HG03139 (cell line): ENCODE measurements at regions not wholly inside any gene's neighbourhood (a gene's known extent, or its start where the extent isn't known, plus 50 kb on each side); places are given as distances from the start of the nearest gene placed in this dataset.
A peak's percentile ranks its signal among the peaks of the same experiment; 100 is the strongest.
"Not testable (repeated sequence)": the region's sequence is repeated elsewhere in the genome, so short reads cannot be mapped to it uniquely, and the experiment has no call there.

ENCODE experiments used
- ATAC-seq: cut with Tn5 transposase; IDR thresholded peaks from one replicate; pipeline ENCODE4 v1.9.1; 2021; ENCODE audit not compliant: unreplicated experiment

GRCh38 chr6:113357041-113357440, 500.1 kb upstream of the MARCKS start:
- ATAC-seq: no peak

GRCh38 chr6:113358063-113358583, 499.0 kb upstream of the MARCKS start:
- no peak for ATAC-seq

DNA sequence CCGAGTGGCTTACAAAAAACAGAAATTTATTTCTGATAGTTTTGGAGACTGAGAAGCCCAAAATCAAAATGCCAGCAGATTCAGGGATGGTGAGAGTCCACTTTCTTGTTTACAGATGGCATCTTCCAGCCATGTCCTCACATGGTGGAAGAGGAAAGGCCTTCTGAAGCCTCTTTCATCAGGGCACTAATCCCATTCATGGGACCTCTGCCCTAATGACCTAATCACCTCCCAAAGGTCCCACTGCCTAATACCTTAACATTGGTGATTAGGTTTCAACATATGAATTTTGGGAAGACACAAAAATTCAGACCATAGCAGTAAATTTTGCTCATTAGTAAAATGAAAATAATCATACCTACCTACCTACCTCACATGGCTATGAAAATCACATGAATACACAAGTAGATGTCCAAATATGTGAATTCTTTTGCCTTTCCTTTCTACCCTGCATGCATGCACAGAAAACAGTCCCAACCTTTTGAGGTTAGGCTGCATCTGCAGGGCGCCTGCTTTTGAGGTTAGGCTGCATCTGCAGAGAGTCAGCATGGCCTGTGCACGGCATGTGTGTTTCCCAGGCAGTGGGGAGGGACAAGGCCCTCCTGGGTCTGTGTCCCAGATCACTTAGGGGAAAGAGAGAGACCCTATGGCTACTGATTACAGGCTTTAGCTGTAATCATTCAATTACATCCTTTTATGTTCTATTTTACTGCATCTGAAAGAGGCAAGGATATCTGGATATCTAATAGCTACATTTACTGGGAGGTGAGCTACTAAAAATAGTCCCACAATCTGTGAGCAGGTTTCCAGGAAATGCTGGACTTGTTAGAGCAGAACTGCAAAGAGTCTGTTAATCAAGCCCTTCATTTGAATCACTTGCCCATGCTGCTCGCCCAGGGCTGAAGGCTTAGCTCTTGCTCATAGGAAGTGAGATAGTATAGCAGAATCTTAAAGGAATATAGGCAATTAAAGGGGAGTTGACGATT, 497.7 kb upstream of the MARCKS start:
- no peak for ATAC-seq

- ATAC-seq: no peak
Measured at GRCh38 chr6:113361014-113361645, 496.0 kb upstream of the MARCKS start.

GRCh38 chr6:113362301-113363047, 494.7 kb upstream of the MARCKS start:
- ATAC-seq: no peak

- ATAC-seq: no peak
Measured at GRCh38 chr6:113363048-113363798, 493.9 kb upstream of the MARCKS start.

DNA sequence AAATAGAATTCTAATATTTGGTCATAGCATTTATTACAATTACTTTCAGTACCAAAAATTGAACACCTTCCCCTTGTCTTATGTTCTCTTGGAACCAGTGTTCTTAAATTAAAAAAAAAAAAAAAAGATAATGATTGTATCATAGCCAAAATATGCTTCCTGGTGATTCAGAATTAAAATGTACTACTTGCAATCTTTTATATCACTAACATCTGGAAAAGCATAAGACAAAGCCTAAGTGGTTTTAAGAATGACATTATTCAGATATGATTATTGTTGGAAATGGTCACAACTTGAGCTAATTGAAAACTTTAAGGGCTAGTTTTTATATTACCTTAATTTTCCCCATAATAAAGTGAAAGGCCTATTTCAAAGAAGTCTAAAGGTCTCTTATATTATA, 493.3 kb upstream of the MARCKS start:
- ATAC-seq: no peak

- ATAC-seq: no peak
Measured at GRCh38 chr6:113364766-113365165, 492.4 kb upstream of the MARCKS start.

DNA sequence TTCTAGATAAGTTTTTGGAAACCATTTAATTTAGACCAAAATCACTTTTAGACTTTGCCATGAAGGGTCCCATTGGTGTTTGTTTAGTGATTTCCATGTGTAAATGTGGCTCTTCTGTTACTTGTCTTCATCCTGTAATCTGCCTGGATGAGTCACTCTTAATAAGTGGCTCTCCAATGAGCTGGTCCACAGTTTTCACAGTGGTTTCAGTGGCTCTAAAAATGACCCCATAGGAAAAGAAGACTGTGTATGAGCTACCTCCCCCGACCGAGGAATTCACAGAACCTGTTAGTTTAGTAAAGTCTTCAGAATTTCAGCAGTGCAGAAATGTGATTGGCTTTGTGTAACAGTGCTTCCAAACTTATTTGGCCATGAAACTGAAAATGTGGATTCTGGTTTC, 492.0 kb upstream of the MARCKS start:
- no peak for ATAC-seq

DNA sequence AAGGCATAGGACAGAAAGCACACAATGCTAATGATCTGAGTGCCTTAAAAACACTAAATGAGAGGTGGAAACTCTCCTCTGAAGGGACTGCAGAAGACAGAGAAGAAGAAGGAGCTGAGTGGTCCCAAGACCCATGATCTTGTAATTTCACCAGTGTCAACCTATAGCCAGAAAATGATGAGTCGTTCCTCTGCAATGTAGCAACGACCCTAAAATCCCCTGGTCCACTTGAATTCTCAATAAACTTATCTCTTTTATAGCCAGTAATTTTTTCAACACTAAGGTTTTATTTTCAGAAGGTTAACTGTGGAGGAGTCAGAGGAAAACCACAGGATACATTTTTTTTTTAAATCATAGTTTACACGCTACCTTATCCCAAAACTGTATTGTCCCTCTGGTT, 490.6 kb upstream of the MARCKS start:
- ATAC-seq: no peak

DNA sequence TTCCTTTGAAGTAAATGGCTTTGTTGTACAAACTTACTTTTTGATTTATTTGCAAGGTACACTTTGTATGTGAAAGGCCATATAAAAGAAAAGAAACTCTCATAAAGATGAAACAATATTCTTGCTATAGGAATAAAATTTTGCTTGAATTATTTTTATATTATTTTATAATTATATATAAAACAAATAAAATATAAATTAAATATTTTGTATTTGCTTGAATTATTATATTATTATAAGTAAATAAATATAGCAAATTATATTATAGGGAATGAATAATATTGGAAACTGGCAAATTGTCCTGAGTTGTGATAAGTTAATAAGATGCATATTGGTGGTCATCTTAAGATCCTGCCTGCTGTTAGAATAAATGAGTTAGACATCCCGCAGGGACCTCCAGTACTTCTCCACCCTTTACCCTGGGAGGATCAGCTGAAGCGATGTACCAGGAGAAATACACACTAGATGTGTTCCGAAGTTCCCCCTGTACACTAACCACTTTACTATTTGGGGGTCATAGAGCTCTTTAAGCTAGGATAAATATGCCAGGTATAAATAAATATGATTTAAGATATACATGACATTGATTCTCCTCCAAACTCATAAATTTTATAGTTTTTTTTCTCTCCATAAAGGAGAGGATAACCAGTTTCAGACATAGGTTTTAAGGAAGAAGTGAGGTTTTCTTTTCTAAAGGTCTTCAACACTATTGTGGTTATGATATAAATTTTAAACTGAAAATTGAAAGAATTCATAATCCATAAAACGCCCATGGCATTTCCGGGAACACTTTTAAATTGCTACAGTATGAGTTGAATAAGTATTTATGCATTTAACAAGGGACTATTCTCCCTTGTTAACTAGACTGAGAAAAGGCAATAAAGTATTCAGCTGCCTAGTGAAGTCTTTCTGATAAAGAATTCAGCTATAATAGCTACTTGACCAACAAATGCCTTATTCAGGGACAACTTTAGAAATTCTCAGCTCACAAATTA, 486.3 kb upstream of the MARCKS start:
- ATAC-seq: no peak

DNA sequence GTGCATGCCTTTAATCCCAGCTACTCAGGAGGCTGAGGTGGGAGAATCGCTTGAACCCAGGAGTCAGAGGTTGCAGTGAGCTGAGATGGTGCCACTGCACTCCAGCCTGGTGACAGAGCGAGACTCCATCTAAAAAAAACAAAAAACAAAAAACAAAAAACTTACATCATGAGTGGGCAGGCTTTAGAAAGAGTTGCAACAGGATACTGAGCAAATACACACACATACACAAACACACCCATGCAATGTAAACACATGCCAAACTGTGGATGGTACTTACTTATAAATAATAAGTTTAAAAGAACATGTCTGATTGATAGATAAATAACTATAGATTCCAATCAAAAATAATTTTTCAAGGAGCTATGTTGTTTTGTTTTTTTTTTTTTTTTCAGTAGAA, 481.7 kb upstream of the MARCKS start:
- ATAC-seq: not testable (repeated sequence)

- no peak for ATAC-seq
Measured at GRCh38 chr6:113375950-113376846, 480.9 kb upstream of the MARCKS start.

GRCh38 chr6:113376847-113377165, 480.3 kb upstream of the MARCKS start:
- ATAC-seq: no peak

GRCh38 chr6:113377362-113377942, 479.7 kb upstream of the MARCKS start:
- ATAC-seq: peak; percentile 37

DNA sequence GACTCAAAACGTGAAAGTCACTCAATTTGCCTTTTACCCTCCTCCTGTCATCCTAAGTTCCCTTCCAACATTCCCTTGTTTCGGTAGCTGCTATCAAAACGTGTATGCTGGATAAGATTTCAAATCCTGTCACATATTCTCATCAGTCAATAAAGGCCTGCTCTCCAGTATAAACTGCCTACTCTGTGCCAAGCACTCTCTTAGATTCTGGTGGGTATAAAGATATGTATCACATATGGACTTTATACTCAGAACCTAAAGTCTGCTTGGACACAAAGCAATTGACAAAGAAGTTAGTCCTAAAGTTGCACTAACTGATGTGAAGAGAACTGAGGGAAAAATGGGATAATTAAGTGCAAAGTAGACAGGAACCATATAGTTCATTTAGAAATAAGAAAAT, 476.6 kb upstream of the MARCKS start:
- ATAC-seq: no peak

DNA sequence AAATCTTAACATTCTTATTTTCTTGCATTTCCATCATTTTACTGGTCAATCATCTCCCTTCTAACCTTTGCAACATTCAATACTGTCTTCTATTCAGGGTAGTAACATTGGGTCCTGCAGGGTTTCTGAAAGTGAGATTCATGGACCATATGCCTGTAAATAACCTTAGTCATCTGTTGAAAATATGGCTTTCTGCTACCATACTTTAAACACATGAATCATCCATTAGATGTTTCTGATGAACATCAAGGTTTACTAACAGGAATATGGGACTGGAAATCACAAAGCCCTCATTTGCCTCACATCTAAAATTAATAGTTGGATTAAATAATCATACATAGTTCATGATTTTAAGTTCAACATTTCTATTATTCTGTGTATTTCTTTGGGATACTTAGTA, 475.9 kb upstream of the MARCKS start:
- ATAC-seq: no peak

- ATAC-seq: peak; percentile 92
Measured at GRCh38 chr6:113381959-113382358, 475.2 kb upstream of the MARCKS start.
